ENCODE measurements at regions not wholly inside any gene's neighbourhood (a gene's known extent, or its start where the extent isn't known, plus 50 kb on each side); places are given as distances from the start of the nearest gene placed in this dataset.

DNA sequence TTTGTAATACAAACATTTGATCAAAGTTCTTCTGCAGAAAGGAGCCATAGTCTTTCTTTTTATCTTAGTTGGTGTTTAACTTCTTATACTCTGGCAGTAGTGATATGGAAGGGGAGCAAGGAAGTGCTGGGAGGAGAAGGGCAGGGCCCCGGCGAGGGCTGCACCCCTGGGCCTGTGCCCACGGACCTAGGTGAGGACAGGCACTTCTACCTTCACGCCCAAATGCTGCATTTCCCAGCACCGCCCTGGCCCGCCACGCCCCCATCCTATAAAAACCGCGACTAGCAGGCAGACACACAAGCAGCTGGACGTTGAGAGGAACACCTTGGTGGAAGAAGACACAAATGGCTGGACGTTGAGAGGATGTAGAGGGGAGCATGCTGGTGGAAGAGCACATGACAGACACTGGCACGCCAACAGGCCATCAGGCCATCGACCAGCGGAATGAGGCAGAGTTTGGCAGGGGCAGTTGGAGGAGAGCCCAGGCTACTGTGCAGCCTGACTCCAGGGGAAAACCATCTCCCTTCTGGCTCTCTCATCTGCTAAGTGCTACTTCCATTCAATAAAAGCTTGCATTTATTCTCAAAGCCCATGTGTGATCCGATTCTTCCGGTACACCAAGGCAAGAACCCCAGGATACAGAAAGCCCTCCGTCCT, 81.5 kb upstream of the C9orf72 start:
- Histone ChIP-seq H3K27me3 (ENCODE audit: control insufficient read depth, insufficient read depth, low read length) (no peaks in the 10 kb centered on the region), H3K4me1 (ENCODE audit: control insufficient read depth, insufficient read depth, low read length) (no peaks in the 10 kb centered on the region), H3K4me3 (ENCODE audit: low read depth in 2 of 2, low read length in 2 of 2) (no peak overlapping the region), H3K36me3 (ENCODE audit: control insufficient read depth, insufficient read depth, low read length) (no peaks in the 10 kb centered on the region), H3K27ac (ENCODE audit: low read length) (no peak overlapping the region), H3K9me3 (ENCODE audit: control insufficient read depth, insufficient read depth, low read depth, low read length) (no peaks in the 10 kb centered on the region)
- no peak for DNase-seq (ENCODE audit: low read depth, low spot score)
- intact Hi-C loops (cut with micrococcal nuclease; ENCODE audit: unreplicated experiment): no loop called here
- TF ChIP-seq, protein P1, sequence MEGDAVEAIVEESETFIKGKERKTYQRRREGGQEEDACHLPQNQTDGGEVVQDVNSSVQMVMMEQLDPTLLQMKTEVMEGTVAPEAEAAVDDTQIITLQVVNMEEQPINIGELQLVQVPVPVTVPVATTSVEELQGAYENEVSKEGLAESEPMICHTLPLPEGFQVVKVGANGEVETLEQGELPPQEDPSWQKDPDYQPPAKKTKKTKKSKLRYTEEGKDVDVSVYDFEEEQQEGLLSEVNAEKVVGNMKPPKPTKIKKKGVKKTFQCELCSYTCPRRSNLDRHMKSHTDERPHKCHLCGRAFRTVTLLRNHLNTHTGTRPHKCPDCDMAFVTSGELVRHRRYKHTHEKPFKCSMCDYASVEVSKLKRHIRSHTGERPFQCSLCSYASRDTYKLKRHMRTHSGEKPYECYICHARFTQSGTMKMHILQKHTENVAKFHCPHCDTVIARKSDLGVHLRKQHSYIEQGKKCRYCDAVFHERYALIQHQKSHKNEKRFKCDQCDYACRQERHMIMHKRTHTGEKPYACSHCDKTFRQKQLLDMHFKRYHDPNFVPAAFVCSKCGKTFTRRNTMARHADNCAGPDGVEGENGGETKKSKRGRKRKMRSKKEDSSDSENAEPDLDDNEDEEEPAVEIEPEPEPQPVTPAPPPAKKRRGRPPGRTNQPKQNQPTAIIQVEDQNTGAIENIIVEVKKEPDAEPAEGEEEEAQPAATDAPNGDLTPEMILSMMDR (IDR thresholded peaks at IDR 0.05): no peak
- TF ChIP-seq, protein P2, sequence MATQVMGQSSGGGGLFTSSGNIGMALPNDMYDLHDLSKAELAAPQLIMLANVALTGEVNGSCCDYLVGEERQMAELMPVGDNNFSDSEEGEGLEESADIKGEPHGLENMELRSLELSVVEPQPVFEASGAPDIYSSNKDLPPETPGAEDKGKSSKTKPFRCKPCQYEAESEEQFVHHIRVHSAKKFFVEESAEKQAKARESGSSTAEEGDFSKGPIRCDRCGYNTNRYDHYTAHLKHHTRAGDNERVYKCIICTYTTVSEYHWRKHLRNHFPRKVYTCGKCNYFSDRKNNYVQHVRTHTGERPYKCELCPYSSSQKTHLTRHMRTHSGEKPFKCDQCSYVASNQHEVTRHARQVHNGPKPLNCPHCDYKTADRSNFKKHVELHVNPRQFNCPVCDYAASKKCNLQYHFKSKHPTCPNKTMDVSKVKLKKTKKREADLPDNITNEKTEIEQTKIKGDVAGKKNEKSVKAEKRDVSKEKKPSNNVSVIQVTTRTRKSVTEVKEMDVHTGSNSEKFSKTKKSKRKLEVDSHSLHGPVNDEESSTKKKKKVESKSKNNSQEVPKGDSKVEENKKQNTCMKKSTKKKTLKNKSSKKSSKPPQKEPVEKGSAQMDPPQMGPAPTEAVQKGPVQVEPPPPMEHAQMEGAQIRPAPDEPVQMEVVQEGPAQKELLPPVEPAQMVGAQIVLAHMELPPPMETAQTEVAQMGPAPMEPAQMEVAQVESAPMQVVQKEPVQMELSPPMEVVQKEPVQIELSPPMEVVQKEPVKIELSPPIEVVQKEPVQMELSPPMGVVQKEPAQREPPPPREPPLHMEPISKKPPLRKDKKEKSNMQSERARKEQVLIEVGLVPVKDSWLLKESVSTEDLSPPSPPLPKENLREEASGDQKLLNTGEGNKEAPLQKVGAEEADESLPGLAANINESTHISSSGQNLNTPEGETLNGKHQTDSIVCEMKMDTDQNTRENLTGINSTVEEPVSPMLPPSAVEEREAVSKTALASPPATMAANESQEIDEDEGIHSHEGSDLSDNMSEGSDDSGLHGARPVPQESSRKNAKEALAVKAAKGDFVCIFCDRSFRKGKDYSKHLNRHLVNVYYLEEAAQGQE (IDR thresholded peaks at IDR 0.05; ENCODE audit: insufficient read depth in 1 of 2, low read depth in 2 of 2, low read length in 1 of 2): no peak
- TF ChIP-seq SIN3A (IDR thresholded peaks at IDR 0.05; ENCODE audit: borderline replicate concordance, insufficient read depth, low read depth, low read length): no peak
- TF ChIP-seq POLR2AphosphoS5 (IDR thresholded peaks at IDR 0.05; ENCODE audit: low read depth, low read length): no peak
- no peak for TF ChIP-seq TCF7L2 (IDR thresholded peaks at IDR 0.05; ENCODE audit: low read depth, low read length)
- in situ Hi-C loops (cut with HindIII; ENCODE audit: low pct_unique_long_range_greater_than_20kb, low sequenced_read_pairs): no loop called here
- no TSS peak for BruUV-seq (replicated peaks)
- ChIA-PET POLR2A (no interaction called here), CTCF (no interaction called here)
- ATAC-seq: no peak

DNA sequence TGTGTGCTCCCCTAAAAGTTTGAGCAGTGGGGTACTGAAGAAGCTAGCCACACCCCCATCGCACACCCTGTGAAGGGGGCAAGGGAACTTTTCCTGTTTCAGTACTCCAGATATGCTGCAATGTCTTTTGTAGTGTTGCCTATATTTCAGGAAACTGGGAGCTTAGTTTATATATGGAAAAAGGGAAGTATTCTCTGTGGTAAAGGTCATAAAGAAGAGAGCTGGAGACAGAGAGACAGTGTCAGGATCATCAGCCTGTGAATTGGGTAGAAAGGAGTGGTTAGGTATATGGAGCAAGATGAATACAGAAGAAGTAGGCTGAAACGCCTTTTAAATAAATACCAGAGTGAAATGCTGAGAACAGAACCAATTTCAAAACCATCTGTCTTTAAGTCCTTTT, 82.2 kb upstream of the C9orf72 start:
- no peaks in the 10 kb centered on the region for H3K9me3 ChIP-seq (ENCODE audit: control insufficient read depth, insufficient read depth, low read depth, low read length)
- in situ Hi-C loops (cut with HindIII; ENCODE audit: low pct_unique_long_range_greater_than_20kb, low sequenced_read_pairs) (no loop called here), intact Hi-C loops (cut with micrococcal nuclease; ENCODE audit: unreplicated experiment) (no loop called here)
- H3K36me3 ChIP-seq (ENCODE audit: control insufficient read depth, insufficient read depth, low read length): no peaks in the 10 kb centered on the region
- no peak overlapping the region for H3K27ac ChIP-seq (ENCODE audit: low read length)
- BruUV-seq (replicated peaks): no TSS peak
- CTCF ChIA-PET: no interaction called here
- H3K4me3 ChIP-seq (ENCODE audit: low read depth in 2 of 2, low read length in 2 of 2): no peak overlapping the region
- H3K27me3 ChIP-seq (ENCODE audit: control insufficient read depth, insufficient read depth, low read length): no peaks in the 10 kb centered on the region
- TF ChIP-seq SIN3A (IDR thresholded peaks at IDR 0.05; ENCODE audit: borderline replicate concordance, insufficient read depth, low read depth, low read length) (no peak), POLR2AphosphoS5 (IDR thresholded peaks at IDR 0.05; ENCODE audit: low read depth, low read length) (no peak), TCF7L2 (IDR thresholded peaks at IDR 0.05; ENCODE audit: low read depth, low read length) (no peak)
- TF ChIP-seq, protein P2 (IDR thresholded peaks at IDR 0.05; ENCODE audit: insufficient read depth in 1 of 2, low read depth in 2 of 2, low read length in 1 of 2): no peak
- TF ChIP-seq, protein P1 (IDR thresholded peaks at IDR 0.05): no peak
- ATAC-seq (no peak), DNase-seq (ENCODE audit: low read depth, low spot score) (no peak)
- POLR2A ChIA-PET: no interaction called here
- H3K4me1 ChIP-seq (ENCODE audit: control insufficient read depth, insufficient read depth, low read length): no peaks in the 10 kb centered on the region
